ENCODE measurements at regions not wholly inside any gene's neighbourhood (a gene's known extent, or its start where the extent isn't known, plus 50 kb on each side); places are given as distances from the start of the nearest gene placed in this dataset.

DNA sequence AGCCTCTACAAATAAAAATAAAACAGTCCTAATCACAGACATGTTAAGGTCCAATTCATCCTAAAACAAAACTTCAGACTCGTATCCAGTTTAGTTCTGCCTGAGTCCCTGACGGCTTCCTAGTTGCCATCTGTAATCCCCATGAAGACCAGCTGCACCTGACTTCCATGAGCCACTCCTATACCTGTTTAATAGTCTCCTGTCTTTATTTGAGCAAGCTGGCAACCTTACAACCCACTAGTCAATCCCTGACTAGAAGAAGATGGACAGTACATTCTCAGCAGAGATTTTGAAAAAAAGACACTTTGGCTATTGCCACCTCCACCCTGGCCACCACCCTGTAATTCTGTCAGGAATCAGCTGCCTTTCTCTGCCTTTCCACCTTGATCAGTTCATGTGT, 197.7 kb downstream of the HIBADH start:
- no peaks in the 10 kb centered on the region for H3K9me3 ChIP-seq (ENCODE audit: control insufficient read depth, insufficient read depth, low read length)
- no peaks in the 10 kb centered on the region for H3K4me1 ChIP-seq (ENCODE audit: control insufficient read depth, insufficient read depth, low read length)
- no peaks in the 10 kb centered on the region for H3K36me3 ChIP-seq (ENCODE audit: control insufficient read depth, insufficient read depth, low read length)
- no peak overlapping the region for H3K4me3 ChIP-seq (ENCODE audit: low read depth, low read length)
- H3K27me3 ChIP-seq (ENCODE audit: control insufficient read depth, insufficient read depth, low read length), result no peaks in the 10 kb centered on the region
- WGBS (ENCODE audit: insufficient coverage), result 95% methylated on average over 2 of the region's 2 CpGs
- DNase-seq (ENCODE audit: low read depth in 4 of 6, low spot score in 6 of 6), result no peak
- H3K27ac ChIP-seq (ENCODE audit: low read depth, low read length), result no peak overlapping the region

DNA sequence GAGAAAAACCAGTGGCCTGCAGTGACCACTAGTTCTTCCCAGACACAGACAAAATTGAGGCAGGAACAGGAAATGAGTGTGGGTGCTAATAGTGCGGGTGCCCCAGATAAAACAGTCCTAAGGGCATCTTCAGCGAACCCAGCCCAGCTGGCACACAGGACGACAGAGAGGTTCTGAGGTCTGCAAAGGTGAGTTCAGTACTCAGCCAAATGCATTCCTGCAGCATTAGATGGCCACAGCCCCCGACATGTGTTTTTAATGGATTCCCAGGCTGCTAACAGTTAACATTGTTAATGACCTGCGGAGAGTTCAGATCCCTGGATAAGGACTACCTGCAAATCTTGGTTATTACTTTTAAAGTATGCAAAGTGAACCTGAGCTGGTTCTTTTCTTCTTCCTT, 196.0 kb downstream of the HIBADH start:
- 82% methylated on average over 4 of the region's 5 CpGs for WGBS (ENCODE audit: insufficient coverage)
- Histone ChIP-seq H3K4me3 (ENCODE audit: low read depth, low read length) (no peak overlapping the region), H3K36me3 (ENCODE audit: control insufficient read depth, insufficient read depth, low read length) (no peaks in the 10 kb centered on the region), H3K4me1 (ENCODE audit: control insufficient read depth, insufficient read depth, low read length) (no peaks in the 10 kb centered on the region), H3K9me3 (ENCODE audit: control insufficient read depth, insufficient read depth, low read length) (no peaks in the 10 kb centered on the region), H3K27me3 (ENCODE audit: control insufficient read depth, insufficient read depth, low read length) (no peaks in the 10 kb centered on the region), H3K27ac (ENCODE audit: low read depth, low read length) (no peak overlapping the region)
- DNase-seq (ENCODE audit: low read depth in 4 of 6, low spot score in 6 of 6), result no peak

GRCh38 chr7:27472043-27472442, 190.6 kb downstream of the HIBADH start:
- WGBS (ENCODE audit: insufficient coverage), result 44% methylated on average over 2 of the region's 4 CpGs
- Histone ChIP-seq H3K27me3 (ENCODE audit: control insufficient read depth, insufficient read depth, low read length) (no peaks in the 10 kb centered on the region), H3K36me3 (ENCODE audit: control insufficient read depth, insufficient read depth, low read length) (no peaks in the 10 kb centered on the region), H3K4me3 (ENCODE audit: low read depth, low read length) (no peak overlapping the region), H3K27ac (ENCODE audit: low read depth, low read length) (no peak overlapping the region), H3K4me1 (ENCODE audit: control insufficient read depth, insufficient read depth, low read length) (no peaks in the 10 kb centered on the region), H3K9me3 (ENCODE audit: control insufficient read depth, insufficient read depth, low read length) (no peaks in the 10 kb centered on the region)
- peak in 1 of 6 donors; percentile 46 for DNase-seq (ENCODE audit: low read depth in 4 of 6, low spot score in 6 of 6)
